ENCODE measurements at regions not wholly inside any gene's neighbourhood (a gene's known extent, or its start where the extent isn't known, plus 50 kb on each side); places are given as distances from the start of the nearest gene placed in this dataset.
A peak's percentile ranks its signal among the peaks of the same experiment; 100 is the strongest.
"Not testable (repeated sequence)": the region's sequence is repeated elsewhere in the genome, so short reads cannot be mapped to it uniquely, and the experiment has no call there.

DNA sequence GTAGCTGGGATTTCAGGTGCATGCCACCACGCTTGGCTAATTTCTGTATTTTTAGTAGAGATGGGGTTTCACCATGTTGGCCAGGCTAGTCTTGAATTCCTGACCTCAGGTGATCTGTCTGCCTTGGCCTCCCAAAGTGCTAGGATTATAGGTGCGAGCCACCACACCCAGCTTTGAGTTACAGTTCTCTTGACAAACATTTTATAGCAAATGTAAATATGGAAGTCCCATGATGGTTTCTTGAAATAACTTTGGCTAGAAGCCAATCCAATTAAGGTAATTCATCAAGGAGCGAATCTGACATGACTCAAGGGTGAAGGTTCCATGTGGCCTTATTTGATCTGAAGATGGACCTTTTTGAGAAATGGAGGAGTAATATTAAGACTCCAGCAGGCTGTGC is 76.2 kb upstream of the RFLNA start:
- DNase-seq (ENCODE audit: low spot score), result not testable (repeated sequence)

DNA sequence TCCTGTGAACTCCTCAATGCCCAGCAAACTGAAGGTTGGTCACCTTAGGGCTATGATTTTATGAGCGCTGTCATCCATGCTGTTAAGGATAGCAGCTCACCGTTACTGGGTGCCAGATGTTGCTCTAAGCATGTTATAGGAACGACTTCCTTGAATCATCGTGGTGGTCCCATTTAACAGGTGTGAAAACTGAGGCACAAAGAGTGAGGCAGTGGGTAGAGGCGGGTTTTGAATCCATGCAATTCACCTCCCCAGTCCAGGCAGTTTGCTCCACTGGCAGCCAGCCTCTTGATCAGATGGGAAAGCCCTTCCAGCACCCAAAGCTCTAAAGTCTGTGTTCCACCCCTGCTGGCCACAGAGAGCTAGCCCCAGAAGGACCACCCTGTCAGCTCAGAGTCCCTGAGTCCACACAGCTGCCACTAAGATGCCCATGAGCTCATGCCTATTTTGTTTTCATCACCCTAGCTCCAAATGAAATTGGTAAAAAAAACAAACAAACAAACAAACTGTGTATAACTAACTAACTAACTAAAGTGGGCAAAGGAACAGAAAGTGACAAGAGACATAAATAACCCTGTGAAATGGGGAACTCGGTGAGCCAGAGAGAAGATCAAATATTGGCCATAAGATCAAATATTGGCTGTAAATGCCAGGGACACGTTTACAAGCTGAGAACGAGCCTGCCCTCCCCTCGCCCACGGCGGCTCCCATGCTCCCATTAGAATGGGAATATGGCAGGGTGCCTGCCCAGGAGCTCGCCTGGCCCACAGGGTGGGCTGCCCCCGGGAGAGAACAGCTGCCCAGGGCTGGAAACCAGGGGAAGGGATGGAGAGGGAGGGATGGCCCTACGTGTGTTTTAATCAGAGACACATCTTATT is 72.3 kb upstream of the RFLNA start:
- DNase-seq (ENCODE audit: low spot score), result no peak

DNA sequence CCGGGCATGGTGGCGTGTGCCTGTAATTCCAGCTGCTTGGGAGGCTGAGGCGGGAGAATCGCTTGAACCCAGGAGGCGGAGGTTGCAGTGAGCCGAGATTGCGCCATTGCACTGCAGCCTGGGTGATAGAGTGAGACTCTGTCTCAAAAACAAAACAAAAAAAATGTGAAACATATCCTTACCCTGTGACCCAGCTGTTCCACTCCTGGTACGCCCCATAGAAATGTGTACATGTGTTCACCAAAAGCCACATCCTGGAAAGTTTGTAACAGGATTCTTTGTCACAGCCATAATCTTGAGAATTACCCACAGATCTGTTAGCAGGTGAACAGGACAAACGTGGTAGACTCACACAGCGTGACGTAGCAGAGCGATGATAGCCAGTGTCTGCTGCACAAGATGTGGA is 71.2 kb upstream of the RFLNA start:
- DNase-seq (ENCODE audit: low spot score), result not testable (repeated sequence)

DNA sequence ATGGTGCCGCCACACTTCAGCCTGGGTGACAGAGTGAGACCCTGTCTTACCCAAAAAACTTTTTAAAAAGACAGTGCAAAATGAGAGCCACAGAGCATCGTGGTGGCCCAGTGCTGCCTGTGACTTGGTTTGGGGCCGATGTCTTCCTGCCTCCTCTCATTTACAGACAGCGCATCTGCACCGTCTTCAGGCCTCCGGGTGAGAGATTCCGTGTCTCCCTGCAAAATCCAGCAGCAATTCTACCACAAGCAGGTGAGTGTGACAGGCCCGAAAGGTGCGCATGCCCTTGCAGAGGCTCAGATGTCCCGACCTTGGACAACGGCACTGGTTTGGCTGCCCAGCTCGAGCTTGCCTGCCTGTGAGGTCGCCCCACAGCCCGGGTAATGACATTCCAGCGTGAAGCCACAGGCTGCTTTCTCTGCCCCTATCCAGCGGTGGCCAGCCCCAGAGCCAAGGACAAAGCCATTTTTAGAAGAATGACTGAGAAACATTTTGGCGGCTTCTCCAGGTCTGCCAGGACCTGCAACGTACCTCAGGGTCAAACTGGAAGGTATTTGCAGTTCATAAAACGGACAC is 70.3 kb upstream of the RFLNA start:
- no peak for DNase-seq (ENCODE audit: low spot score)

GRCh38 chr12:124225730-124226129 is 69.2 kb upstream of the RFLNA start:
- DNase-seq (ENCODE audit: low spot score), result no peak

GRCh38 chr12:124227951-124228711 is 66.8 kb upstream of the RFLNA start:
- no peak for DNase-seq (ENCODE audit: low spot score)

DNA sequence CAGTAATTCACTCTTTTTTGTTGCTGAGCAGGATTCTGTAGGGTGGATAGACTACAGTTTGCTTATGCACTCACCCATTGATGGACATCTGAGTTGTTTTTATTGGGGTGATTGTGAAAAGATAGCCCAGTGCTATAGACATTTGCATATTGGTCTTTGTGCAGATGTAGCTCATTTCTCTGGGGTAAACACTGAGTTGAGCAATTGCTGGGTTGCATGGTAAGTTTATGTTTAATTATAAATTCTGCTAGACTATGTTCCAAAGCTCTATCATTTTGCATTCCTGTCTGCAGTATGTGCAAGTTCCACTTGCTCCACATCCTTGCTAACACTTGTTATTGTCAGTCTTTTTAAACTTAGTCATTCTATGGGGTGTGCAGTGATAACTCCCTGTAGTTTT is 65.4 kb upstream of the RFLNA start:
- no peak for DNase-seq (ENCODE audit: low spot score)

- no peak for DNase-seq (ENCODE audit: low spot score)
Measured at GRCh38 chr12:124230117-124230757, 64.7 kb upstream of the RFLNA start.

DNA sequence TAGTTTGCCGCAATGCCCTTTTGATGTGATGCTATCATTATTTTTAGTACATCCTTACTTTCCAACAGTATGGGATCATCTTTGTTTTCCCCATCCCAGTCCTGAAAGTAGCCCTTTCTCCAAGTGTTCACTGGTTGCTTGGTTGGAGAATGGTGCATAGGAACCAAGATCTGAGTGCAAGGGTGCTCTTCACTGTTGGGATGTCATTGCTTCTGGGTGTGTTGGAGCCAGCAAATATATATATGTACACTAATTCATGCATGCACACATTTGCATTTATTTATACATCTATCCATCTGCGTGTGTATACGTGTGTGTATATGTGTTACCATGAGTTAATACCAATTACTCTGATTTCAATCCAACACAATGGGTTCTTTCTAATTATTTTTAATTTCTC is 64.1 kb upstream of the RFLNA start:
- no peak for DNase-seq (ENCODE audit: low spot score)

GRCh38 chr12:124231980-124232653 is 62.8 kb upstream of the RFLNA start:
- peak; percentile 72 for DNase-seq (ENCODE audit: low spot score)

DNA sequence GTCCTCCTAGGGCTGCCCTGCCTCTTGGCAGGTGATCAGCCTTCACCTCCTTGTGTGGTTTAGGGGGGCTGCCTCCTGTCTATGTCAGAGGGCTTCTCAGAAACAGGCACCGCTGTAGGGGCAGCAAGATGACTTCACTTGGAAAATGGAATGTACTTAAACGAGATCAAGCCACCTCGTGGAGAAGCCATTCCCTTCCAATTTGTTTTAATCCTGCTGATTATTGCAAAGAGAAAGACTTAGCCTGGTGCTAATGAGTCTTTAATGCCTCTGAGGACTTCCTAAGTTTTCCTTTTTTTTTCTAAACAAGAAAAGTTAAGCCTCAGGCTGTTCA is 62.3 kb upstream of the RFLNA start:
- DNase-seq (ENCODE audit: low spot score), result no peak

DNA sequence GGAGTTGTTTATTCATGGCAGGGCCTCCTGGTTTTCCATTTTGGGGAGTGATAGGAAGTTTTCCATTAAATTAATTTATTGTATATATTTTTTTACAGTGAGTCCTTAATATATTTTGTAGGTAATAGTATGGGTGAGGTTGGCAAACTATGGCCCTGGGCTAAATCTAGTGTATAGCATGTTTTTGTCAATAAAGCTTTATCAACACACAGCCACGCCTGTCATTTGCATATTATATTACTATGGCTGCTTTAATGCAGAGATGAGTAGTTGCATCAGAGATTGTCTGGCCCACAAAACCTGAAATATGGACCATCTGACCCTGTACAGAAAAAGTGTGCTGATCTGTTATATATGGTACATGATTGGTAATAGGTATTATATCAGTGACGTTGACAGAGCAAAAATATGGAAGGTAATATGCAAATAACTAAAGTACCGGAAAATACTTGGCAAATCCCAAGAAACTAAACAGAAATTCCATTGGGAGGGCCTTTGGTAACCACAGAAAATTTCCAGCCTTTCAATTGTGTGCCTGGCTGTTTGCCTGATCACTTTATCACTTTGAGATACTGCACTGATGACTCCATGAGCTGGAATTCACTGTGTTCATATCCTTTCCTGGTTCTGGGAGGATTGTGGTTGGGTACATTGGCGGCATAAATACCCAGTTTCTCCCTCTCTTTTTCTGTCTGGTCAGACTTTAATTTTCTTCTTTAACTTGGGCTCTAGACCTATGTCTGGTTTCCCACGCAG is 61.7 kb upstream of the RFLNA start:
- peak; percentile 97 for DNase-seq (ENCODE audit: low spot score)

DNA sequence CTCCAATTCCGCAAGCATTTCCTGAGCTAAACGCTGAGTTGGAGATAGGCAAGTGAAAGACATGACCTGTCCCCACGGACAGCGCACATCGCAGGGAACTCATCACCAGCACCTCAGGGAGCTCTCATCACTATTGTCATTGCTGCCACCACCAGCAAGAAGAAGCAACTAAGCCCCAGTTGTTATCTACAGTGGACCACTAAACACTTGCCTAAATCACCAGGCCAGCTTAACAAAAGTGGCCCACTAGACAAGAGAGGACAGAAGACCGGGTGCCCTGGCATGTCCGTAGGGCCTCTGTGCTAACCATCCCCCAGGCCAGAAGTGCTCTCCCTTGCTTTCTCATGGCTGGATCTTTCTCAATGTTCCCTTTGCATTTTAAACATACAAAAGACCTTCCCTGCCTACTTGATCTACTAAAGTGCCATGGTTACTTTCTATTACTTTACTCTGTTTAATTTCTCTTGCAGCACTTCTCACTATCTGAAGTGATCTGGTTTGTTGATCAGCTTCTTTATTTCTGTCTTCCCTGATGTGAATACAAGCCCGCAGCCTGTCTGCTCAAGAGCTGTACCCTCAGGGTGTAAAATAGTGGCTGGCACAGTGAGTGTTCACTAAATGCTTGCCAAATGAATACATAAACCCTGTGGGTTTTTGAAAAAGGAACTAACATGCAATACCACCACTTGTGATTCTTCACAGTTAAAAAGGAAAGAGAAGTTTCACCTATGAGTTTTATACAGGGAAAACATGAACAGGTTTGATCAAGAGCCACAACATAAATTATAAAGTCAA is 60.9 kb upstream of the RFLNA start:
- peak; percentile 11 for DNase-seq (ENCODE audit: low spot score)

GRCh38 chr12:124236625-124237031 is 58.3 kb upstream of the RFLNA start:
- peak; percentile 91 for DNase-seq (ENCODE audit: low spot score)

DNA sequence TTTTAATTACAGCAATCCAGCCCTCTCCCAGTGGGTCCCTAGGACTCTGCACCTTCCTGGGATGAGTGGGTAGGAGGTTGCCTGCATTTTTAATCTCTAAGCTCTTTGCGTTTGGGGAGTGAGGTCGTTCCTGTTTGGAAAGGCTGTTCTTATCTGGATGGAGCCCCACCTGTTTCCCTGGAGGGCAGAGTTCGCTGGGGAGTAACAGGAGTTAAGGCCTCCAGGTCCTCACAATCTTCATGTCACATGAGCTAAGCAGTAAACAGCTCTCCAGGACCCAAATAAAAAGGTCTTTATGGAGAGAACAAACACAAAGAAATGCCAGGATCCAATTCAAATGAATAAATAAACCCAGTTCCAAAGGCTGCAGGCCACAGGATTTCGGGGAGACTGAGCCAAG is 56.0 kb upstream of the RFLNA start:
- DNase-seq (ENCODE audit: low spot score), result no peak

GRCh38 chr12:124240493-124240892 is 54.4 kb upstream of the RFLNA start:
- DNase-seq (ENCODE audit: low spot score), result peak; percentile 42

DNA sequence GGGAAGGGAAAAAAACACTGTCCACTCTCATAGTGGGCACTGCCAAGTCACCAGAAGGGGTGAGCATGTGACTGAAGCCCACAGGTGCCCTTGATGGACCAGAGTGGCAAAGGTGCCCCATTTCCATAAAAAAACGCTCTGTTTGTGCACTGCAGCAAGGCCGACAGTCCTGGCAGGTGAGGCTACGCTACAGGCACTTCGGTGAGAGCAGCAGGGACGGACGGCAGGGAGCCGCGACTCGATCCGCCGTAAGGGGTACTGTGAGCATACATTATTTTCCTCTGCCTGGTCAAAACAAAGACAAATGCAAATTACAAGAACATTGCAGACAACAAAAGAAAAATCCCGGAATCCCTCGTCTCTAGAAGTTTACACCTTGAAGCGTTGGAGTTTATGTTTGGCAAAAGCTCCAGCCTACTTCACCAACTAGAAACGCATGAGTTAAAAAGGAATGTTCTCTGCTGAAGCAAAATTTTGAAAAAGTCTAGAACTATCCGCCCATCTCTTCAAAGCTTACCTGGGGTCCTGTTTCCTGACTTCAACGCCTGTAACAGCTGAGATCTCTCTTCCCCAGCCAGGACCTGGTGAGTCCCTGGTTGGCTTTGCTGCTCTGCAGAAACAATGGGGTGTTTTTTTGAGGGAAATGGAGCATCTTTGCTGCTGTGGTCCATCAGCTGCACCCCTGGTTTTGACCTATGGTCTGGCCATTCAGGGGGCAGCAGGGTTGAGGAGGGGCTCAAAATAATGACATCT is 52.9 kb upstream of the RFLNA start:
- no peak for DNase-seq (ENCODE audit: low spot score)

DNA sequence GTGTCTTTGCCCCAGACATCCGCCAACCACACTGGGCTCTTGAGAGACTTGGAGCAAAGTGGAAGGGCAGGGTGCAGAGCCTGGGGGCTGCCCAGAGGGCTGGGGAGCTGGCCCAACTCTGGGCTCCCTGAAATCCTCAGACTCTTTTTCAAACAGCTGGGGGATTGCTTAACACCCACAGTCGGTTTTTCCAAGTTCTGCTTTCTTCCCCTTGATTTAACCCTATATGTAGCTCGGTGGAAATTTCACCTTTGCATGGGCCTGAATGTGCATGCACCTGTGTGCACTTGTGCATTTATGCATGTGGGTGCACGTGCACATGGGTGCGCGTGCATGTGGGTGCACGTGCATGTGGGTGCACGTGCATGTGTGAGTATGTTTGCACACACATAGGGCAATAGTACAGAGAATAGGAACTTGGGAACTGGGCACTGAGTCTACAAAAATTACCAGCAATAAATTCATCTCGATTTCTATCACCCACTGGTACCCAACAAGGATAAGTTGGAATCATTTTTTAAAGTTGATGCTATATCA is 52.3 kb upstream of the RFLNA start:
- no peak for DNase-seq (ENCODE audit: low spot score)

GRCh38 chr12:124243936-124244335 is 51.0 kb upstream of the RFLNA start:
- no peak for DNase-seq (ENCODE audit: low spot score)
